ENCODE measurements at regions not wholly inside any gene's neighbourhood (a gene's known extent, or its start where the extent isn't known, plus 50 kb on each side); places are given as distances from the start of the nearest gene placed in this dataset.

DNA sequence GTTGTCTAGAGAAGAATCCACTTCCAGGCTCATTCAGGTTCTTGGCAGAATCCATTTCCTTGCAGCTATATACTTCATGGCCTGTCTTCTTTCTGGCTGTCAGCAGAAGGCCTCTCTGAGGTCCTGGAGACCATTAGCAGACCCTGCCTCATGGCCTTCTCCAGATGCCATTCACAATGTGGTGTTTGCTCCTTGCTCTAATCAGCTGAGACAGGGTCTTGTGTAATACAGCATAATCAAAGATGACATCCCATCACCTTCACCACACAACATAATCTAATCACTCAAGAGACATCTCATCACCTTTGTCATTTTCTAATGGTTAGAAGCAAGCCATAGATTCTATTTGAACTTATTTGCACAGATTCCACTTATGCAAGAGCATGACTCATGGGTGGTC lies 403.9 kb upstream of the LRRC7 start:
- ATAC-seq (no peak), DNase-seq (no peak)
- Histone ChIP-seq H3K4me1 (no peaks in the 10 kb centered on the region), H3K36me3 (no peaks in the 10 kb centered on the region), H3K9me3 (peaks cover 0 to 3% of the 10 kb centered on the region in 2 donors), H3K27me3 (no peaks in the 10 kb centered on the region), H3K27ac (no peak overlapping the region), H3K4me3 (no peak overlapping the region)
- intact Hi-C loops (cut with DNase I): no loop called here
- TF ChIP-seq, protein P1, sequence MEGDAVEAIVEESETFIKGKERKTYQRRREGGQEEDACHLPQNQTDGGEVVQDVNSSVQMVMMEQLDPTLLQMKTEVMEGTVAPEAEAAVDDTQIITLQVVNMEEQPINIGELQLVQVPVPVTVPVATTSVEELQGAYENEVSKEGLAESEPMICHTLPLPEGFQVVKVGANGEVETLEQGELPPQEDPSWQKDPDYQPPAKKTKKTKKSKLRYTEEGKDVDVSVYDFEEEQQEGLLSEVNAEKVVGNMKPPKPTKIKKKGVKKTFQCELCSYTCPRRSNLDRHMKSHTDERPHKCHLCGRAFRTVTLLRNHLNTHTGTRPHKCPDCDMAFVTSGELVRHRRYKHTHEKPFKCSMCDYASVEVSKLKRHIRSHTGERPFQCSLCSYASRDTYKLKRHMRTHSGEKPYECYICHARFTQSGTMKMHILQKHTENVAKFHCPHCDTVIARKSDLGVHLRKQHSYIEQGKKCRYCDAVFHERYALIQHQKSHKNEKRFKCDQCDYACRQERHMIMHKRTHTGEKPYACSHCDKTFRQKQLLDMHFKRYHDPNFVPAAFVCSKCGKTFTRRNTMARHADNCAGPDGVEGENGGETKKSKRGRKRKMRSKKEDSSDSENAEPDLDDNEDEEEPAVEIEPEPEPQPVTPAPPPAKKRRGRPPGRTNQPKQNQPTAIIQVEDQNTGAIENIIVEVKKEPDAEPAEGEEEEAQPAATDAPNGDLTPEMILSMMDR (IDR thresholded peaks at IDR 0.05): no peak

DNA sequence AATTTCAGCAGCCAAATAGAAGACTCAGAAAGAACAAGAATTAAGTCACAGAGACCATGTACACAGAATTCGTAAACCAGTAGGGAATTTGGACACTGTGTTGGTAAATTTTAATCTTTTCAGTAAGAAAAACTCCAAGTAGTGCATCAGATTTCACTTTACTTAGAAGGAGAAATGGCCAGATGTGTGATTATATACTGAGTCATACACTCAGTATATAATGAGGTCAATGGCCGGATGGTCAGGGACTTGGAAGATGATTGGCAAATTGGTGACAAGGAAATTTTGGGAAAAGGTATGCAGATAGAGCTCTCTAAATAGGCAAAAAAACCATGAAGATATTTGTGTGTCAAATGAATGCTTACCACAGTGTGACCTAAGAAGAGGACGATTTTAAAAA lies 399.8 kb upstream of the LRRC7 start:
- intact Hi-C loops (cut with DNase I): no loop called here
- TF ChIP-seq, protein P1 (IDR thresholded peaks at IDR 0.05): no peak
- Histone ChIP-seq H3K27me3 (no peaks in the 10 kb centered on the region), H3K27ac (no peak overlapping the region), H3K4me1 (no peaks in the 10 kb centered on the region), H3K4me3 (no peak overlapping the region), H3K36me3 (no peaks in the 10 kb centered on the region), H3K9me3 (peaks cover 0 to 10% of the 10 kb centered on the region in 2 donors)
- no peak for DNase-seq
- no peak for ATAC-seq

DNA sequence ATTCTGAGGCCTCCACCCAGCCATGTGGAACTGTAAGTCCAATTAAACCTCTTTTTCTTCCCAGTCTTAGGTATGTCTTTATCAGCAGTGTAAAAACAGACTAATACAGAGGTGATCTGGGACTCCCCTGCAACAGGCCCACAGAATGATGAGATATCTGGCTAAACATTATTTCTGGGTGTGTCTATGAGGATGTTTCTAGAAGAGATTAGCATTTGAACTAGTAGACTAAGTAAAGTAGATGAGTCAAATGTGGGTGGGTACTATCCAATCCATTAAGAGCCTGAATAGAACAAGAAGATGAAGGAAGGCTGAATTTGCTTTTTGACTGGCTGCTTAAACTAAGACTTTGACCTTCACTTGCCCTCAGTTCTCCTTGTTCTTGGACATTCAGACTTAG lies 396.5 kb upstream of the LRRC7 start:
- no peaks in the 10 kb centered on the region for H3K36me3 ChIP-seq
- H3K4me3 ChIP-seq: no peak overlapping the region
- TF ChIP-seq, protein P1 (IDR thresholded peaks at IDR 0.05): no peak
- peaks cover 0 to 10% of the 10 kb centered on the region in 2 donors for H3K9me3 ChIP-seq
- H3K27me3 ChIP-seq: no peaks in the 10 kb centered on the region
- H3K27ac ChIP-seq: no peak overlapping the region
- DNase-seq (no peak), ATAC-seq (no peak)
- H3K4me1 ChIP-seq: no peaks in the 10 kb centered on the region
- intact Hi-C loops (cut with DNase I): no loop called here

DNA sequence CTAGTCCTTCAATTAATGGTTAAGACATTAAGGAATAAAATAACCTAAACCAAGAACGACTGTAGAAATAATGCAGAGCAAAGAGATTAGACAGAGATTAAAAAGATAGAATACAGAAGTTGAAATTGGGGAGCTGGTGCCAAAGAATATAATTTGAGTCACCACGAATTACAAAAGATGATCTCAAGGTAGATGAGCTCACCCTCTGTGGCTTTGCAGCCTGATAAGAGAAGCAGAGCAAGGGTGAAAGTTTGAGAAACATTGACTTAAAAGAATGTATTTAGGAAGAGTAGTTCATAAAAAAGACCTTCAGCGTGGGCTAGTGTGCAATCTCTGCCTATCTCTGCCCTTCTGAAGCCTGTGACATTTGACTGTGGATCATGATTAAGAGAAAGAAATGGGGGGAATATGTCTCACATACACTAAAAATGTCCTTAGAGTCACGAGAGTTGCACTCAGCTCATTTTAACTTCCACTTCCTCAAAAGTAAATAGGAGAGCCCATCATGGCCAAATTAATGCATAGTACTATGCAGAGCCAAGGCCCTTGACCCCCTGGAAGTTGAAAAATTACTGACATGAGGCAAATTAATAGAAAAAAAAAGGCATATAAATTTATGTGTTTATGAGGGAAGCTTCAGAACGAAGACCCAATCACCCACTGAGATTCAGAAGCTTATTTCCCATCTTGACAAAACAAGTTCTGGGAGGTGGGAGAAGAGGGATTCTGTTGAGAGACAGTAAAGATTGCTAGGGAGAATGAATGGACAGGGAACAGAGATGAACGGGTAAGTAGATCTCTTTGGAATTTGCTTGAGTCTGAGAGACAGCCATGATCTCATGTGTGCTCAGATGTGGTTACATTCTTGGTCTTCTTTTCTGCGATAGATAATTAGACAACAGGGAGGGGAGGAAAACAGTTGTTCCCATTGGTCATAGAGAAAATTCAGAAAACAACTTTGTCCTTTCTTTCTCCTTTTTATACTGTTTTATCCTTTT lies 395.4 kb upstream of the LRRC7 start:
- Histone ChIP-seq H3K27me3 (no peaks in the 10 kb centered on the region), H3K27ac (no peak overlapping the region), H3K36me3 (no peaks in the 10 kb centered on the region), H3K4me3 (no peak overlapping the region), H3K4me1 (no peaks in the 10 kb centered on the region), H3K9me3 (peaks cover 0 to 10% of the 10 kb centered on the region in 2 donors)
- TF ChIP-seq, protein P1 (IDR thresholded peaks at IDR 0.05): no peak
- intact Hi-C loops (cut with DNase I): no loop called here
- DNase-seq: no peak
- no peak for ATAC-seq

- Histone ChIP-seq H3K27ac (no peak overlapping the region), H3K9me3 (peaks cover 0 to 2% of the 10 kb centered on the region in 2 donors), H3K4me1 (no peaks in the 10 kb centered on the region), H3K36me3 (no peaks in the 10 kb centered on the region), H3K4me3 (no peak overlapping the region), H3K27me3 (no peaks in the 10 kb centered on the region)
- DNase-seq (no peak), ATAC-seq (no peak)
- intact Hi-C loops (cut with DNase I): no loop called here
- TF ChIP-seq, protein P1 (IDR thresholded peaks at IDR 0.05): no peak
These were observed 392.7 kb upstream of the LRRC7 start for GRCh38 chr1:69175053-69175452.

Data from left lung (tissue), 4 donors.